Keratinocyte (primary cell): ENCODE measurements at regions not wholly inside any gene's neighbourhood (a gene's known extent, or its start where the extent isn't known, plus 50 kb on each side); places are given as distances from the start of the nearest gene placed in this dataset.

Source experiments
- EZH2 ChIP-seq: IDR thresholded peaks from one replicate; pipeline ENCODE4 v1.6.1; 2012; ENCODE audit warnings: inconsistent platforms, mild to moderate bottlenecking, low read length, moderate library complexity
- TF ChIP-seq, protein P1 (sequence below), 3 experiments: IDR thresholded peaks in 1 of 3; conservative IDR thresholded peaks in 1 of 3; optimal IDR thresholded peaks in 1 of 3; 2 replicates in 2 of 3; 3 replicates in 1 of 3; pipeline versions ENCODE3 to v1.5.1; 2011; ENCODE audit warnings: low read length in 3 of 3, mild to moderate bottlenecking in 3 of 3, moderate library complexity in 2 of 3, control low read depth in 1 of 3, inconsistent platforms in 1 of 3; ENCODE audit not compliant: insufficient read depth in 2 of 3; ENCODE audit errors: extremely low read depth in 1 of 3

GRCh38 chr12:59472273-59472672, 123.6 kb upstream of the SLC16A7 start:
- TF ChIP-seq, protein P1, sequence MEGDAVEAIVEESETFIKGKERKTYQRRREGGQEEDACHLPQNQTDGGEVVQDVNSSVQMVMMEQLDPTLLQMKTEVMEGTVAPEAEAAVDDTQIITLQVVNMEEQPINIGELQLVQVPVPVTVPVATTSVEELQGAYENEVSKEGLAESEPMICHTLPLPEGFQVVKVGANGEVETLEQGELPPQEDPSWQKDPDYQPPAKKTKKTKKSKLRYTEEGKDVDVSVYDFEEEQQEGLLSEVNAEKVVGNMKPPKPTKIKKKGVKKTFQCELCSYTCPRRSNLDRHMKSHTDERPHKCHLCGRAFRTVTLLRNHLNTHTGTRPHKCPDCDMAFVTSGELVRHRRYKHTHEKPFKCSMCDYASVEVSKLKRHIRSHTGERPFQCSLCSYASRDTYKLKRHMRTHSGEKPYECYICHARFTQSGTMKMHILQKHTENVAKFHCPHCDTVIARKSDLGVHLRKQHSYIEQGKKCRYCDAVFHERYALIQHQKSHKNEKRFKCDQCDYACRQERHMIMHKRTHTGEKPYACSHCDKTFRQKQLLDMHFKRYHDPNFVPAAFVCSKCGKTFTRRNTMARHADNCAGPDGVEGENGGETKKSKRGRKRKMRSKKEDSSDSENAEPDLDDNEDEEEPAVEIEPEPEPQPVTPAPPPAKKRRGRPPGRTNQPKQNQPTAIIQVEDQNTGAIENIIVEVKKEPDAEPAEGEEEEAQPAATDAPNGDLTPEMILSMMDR (optimal IDR thresholded peaks at IDR 0.05 in 1 of 3, IDR thresholded peaks at IDR 0.05 in 1 of 3, conservative IDR thresholded peaks at IDR 0.05 in 1 of 3; ENCODE audit: extremely low read depth in 1 of 3, insufficient read depth in 2 of 3, low read length in 3 of 3) = no peak
- TF ChIP-seq EZH2 = no peak
